Naive thymus-derived CD4-positive, alpha-beta T cell (primary cell): ENCODE measurements at regions not wholly inside any gene's neighbourhood (a gene's known extent, or its start where the extent isn't known, plus 50 kb on each side); places are given as distances from the start of the nearest gene placed in this dataset.

ENCODE experiments used
- ATAC-seq: fragments of 150-1000 bp; cut with Tn5 transposase; 2 replicates; pipeline ENCODE4 v1.10.0; 2021; ENCODE audit warnings: mild to moderate bottlenecking, moderate library complexity
- CTCF ChIA-PET: fragments of 350-600 bp; sonication (Branson Sonifier 250); formaldehyde crosslinking; loops from one replicate; lab custom pipeline; 2021; ENCODE audit warnings: antibody characterized with exemption; lab: Charles Lee
- POLR2A ChIA-PET: fragments of 350-600 bp; sonication (Branson Sonifier 250); formaldehyde crosslinking; loops from one replicate; lab custom pipeline; 2021; ENCODE audit warnings: antibody characterized with exemption, inconsistent platforms; lab: Charles Lee
- DNase-seq, 9 donors: peaks; one replicate each; pipeline versions ENCODE4 v3.0.0 to v3.0.0-alpha.2; 2020 to 2022; ENCODE audit warnings: mixed read lengths in 1 of 9
- H3K27ac ChIP-seq: one replicate; pipeline ENCODE4 v1.7.0; 2013; ENCODE audit warnings: mild to moderate bottlenecking, low read depth, low read length, moderate library complexity
- H3K27me3 ChIP-seq, 2 donors: one replicate each; pipeline ENCODE4 v1.7.0; 2013; ENCODE audit warnings: low read length in 2 of 2, mild to moderate bottlenecking in 2 of 2, moderate library complexity in 2 of 2; ENCODE audit not compliant: control insufficient read depth in 2 of 2, insufficient read depth in 2 of 2
- H3K36me3 ChIP-seq, 3 experiments: 1 replicate in 2 of 3; 2 replicates in 1 of 3; pipeline ENCODE4 v1.7.0; 2013; ENCODE audit warnings: low read length in 3 of 3, mild to moderate bottlenecking in 3 of 3, moderate library complexity in 1 of 3; ENCODE audit not compliant: insufficient read depth in 3 of 3, control insufficient read depth in 2 of 3
- H3K4me1 ChIP-seq, 2 donors: one replicate each; pipeline ENCODE4 v1.7.0; 2013; ENCODE audit warnings: low read length in 2 of 2, mild to moderate bottlenecking in 2 of 2, moderate library complexity in 1 of 2; ENCODE audit not compliant: control insufficient read depth in 2 of 2, insufficient read depth in 2 of 2
- H3K4me3 ChIP-seq: 2 replicates; pipeline ENCODE4 v1.7.0; 2013; ENCODE audit warnings: mild to moderate bottlenecking, low read length
- H3K9me3 ChIP-seq, 3 experiments: 1 replicate in 2 of 3; 2 replicates in 1 of 3; pipeline ENCODE4 v1.7.0; 2013; ENCODE audit warnings: low read length in 3 of 3; ENCODE audit not compliant: control insufficient read depth in 2 of 3
- H3K27ac Mint-ChIP-seq, 9 donors: one replicate each; pipeline ENCODE4 v1.8.0; 2020 to 2022; ENCODE audit warnings: mixed read lengths in 9 of 9, mild to moderate bottlenecking in 8 of 9, moderate library complexity in 5 of 9, inconsistent platforms in 2 of 9
- H3K27me3 Mint-ChIP-seq, 5 donors: one replicate each; pipeline ENCODE4 v1.8.0; 2021 to 2022; ENCODE audit warnings: mixed read lengths in 5 of 5, mild to moderate bottlenecking in 1 of 5
- H3K36me3 Mint-ChIP-seq, 5 donors: one replicate each; pipeline ENCODE4 v1.8.0; 2020 to 2022; ENCODE audit warnings: mixed read lengths in 5 of 5, mild to moderate bottlenecking in 3 of 5, inconsistent platforms in 1 of 5
- H3K4me1 Mint-ChIP-seq, 7 donors: one replicate each; pipeline ENCODE4 v1.8.0; 2020 to 2022; ENCODE audit warnings: mixed read lengths in 7 of 7, mild to moderate bottlenecking in 3 of 7, inconsistent platforms in 1 of 7
- H3K4me3 Mint-ChIP-seq, 10 donors: one replicate each; pipeline ENCODE4 v1.8.0; 2020 to 2022; ENCODE audit warnings: mild to moderate bottlenecking in 10 of 10, mixed read lengths in 10 of 10, moderate library complexity in 6 of 10, inconsistent platforms in 2 of 10
- H3K9me3 Mint-ChIP-seq, 11 donors: one replicate each; pipeline ENCODE4 v1.8.0; 2020 to 2022; ENCODE audit warnings: mixed read lengths in 11 of 11, mild to moderate bottlenecking in 4 of 11, inconsistent platforms in 1 of 11, moderate library complexity in 1 of 11
- intact Hi-C, 2 donors: fragments of 100-400 bp; cut with micrococcal nuclease; formaldehyde crosslinking; loops; one replicate each; pipeline ENCODE4 v1.15.1; 2023

DNA sequence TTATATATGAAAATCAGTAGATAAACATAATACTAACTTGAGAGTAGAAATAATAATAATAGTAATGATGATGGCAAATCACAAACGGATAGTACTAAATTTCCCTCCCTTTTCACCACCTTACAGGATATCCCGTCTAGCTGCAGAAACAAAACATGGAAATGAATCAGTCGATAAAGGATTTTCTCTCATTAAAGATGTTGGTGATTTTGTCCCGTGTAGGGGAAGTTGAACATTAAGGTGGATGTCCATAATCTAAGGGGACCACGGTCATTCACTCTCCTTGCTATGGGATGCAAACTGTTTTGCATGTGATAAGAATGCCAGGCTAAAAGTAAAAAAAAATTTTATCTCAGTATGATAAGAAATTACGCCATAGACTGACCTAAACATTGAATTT lies 1027.7 kb upstream of the NR2F2 start:
- ATAC-seq (no peak), DNase-seq (no peak)
- no peaks in the 10 kb centered on the region for H3K27me3 ChIP-seq
- ChIA-PET POLR2A (no interaction called here), CTCF (no interaction called here)
- H3K4me3 ChIP-seq, result no peak overlapping the region
- H3K4me1 ChIP-seq, result no peaks in the 10 kb centered on the region
- H3K9me3 ChIP-seq, result no peaks in the 10 kb centered on the region
- H3K36me3 ChIP-seq, result no peaks in the 10 kb centered on the region
- intact Hi-C loops, result loop anchor here in 1 of 2 donors (5.0 kb wide), 1 partner anchor 144 kb away; no protein-coding TSS in a partner anchor
- no peak overlapping the region for H3K27ac ChIP-seq
- Mint-ChIP-seq H3K9me3 (peaks cover 0 to 10% (median 0%) of the 10 kb centered on the region in 11 donors), H3K27ac (no peak overlapping the region), H3K4me1 (peaks cover 3 to 35% (median 16%) of the 10 kb centered on the region in 7 donors), H3K4me3 (no peak overlapping the region), H3K27me3 (peaks cover 22 to 43% (median 37%) of the 10 kb centered on the region in 5 donors), H3K36me3 (peaks cover 0 to 10% (median 0%) of the 10 kb centered on the region in 5 donors)

- Mint-ChIP-seq H3K4me3 (peak overlapping the region in 1 of 10 donors; percentile 56), H3K4me1 (peaks cover 1 to 27% (median 11%) of the 10 kb centered on the region in 7 donors), H3K27me3 (peaks cover 22 to 40% (median 39%) of the 10 kb centered on the region in 5 donors), H3K27ac (peak overlapping the region in 1 of 9 donors; percentile 23), H3K36me3 (peaks cover 0 to 10% (median 0%) of the 10 kb centered on the region in 5 donors), H3K9me3 (peaks cover 0 to 10% (median 0%) of the 10 kb centered on the region in 11 donors)
- Histone ChIP-seq H3K27ac (no peak overlapping the region), H3K4me1 (no peaks in the 10 kb centered on the region), H3K4me3 (no peak overlapping the region), H3K27me3 (no peaks in the 10 kb centered on the region), H3K36me3 (no peaks in the 10 kb centered on the region), H3K9me3 (no peaks in the 10 kb centered on the region)
- CTCF ChIA-PET, result no interaction called here
- DNase-seq, result no peak
- intact Hi-C loops, result loop anchor here in 1 of 2 donors (5.0 kb wide), 1 partner anchor 144 kb away; no protein-coding TSS in a partner anchor
- POLR2A ChIA-PET, result no interaction called here
- no peak for ATAC-seq
These were observed 1026.8 kb upstream of the NR2F2 start for GRCh38 chr15:95303713-95304112.

DNA sequence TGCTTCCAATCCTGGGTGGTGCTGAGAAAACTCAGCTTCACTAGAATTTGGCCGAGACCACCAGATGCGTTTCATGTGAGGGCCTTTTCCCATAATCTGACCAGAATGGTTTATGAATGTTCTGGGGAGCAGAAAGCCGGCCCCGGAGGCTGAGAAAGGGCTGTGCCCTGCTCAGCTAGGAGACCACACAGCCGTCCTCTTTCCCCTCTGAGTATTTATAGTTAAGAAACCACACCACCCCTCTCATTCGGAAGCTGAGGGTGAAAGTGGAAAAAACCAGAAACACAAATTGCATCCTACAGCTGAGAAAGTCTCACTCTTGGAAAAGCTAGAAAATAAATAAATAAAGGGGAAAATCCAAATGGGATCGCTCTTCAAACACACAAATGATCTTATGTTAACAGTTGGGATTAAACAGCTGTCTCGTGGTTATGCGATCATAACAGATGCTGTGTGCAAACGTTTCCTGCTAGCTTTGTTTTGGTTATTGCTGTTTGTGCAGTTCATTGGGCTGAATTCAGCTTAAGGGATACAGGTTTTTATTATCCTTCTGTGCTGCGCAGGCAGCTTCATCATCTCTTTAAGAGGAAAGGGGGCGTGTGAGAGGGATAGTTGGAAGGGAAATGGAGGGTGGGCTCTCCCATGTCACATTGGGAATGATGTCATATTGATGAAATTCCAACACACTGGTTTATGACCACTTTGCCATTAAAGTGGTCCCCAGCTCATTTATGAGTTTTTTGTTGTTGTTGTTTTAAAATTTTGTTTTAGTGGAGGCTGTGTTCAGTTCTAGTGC lies 1026.2 kb upstream of the NR2F2 start:
- DNase-seq, result no peak
- CTCF ChIA-PET, result no interaction called here

GRCh38 chr15:95304947-95305400 lies 1025.5 kb upstream of the NR2F2 start:
- Mint-ChIP-seq H3K9me3 (peaks cover 0 to 10% (median 0%) of the 10 kb centered on the region in 11 donors), H3K36me3 (peaks cover 0 to 10% (median 0%) of the 10 kb centered on the region in 5 donors), H3K4me3 (no peak overlapping the region), H3K27ac (no peak overlapping the region), H3K4me1 (peaks cover 0 to 25% (median 9%) of the 10 kb centered on the region in 7 donors), H3K27me3 (peaks cover 22 to 43% (median 38%) of the 10 kb centered on the region in 5 donors)
- Histone ChIP-seq H3K27ac (no peak overlapping the region), H3K36me3 (no peaks in the 10 kb centered on the region), H3K4me1 (no peaks in the 10 kb centered on the region), H3K9me3 (no peaks in the 10 kb centered on the region), H3K4me3 (no peak overlapping the region), H3K27me3 (no peaks in the 10 kb centered on the region)
- POLR2A ChIA-PET, result no interaction called here
- CTCF ChIA-PET, result interaction anchor here (0.7 kb wide), 1 partner anchor 1358 kb away, joined by 3 read pairs; no protein-coding TSS in a partner anchor
- intact Hi-C loops, result loop anchor here in 1 of 2 donors (5.0 kb wide), 1 partner anchor 142 kb away; no protein-coding TSS in a partner anchor
- DNase-seq (no peak), ATAC-seq (no peak)

More for the DNA sequence above, 1026.2 kb upstream of the NR2F2 start:
- no peaks in the 10 kb centered on the region for H3K36me3 ChIP-seq
- ATAC-seq, result no peak
- intact Hi-C loops, result loop anchor here in 1 of 2 donors (5.0 kb wide), 1 partner anchor 143 kb away; no protein-coding TSS in a partner anchor
- H3K27ac ChIP-seq, result no peak overlapping the region
- H3K9me3 ChIP-seq, result no peaks in the 10 kb centered on the region
- H3K27ac Mint-ChIP-seq, result no peak overlapping the region
- POLR2A ChIA-PET, result no interaction called here
- no peaks in the 10 kb centered on the region for H3K4me1 ChIP-seq
- peaks cover 22 to 40% (median 39%) of the 10 kb centered on the region in 5 donors for H3K27me3 Mint-ChIP-seq
- no peaks in the 10 kb centered on the region for H3K27me3 ChIP-seq
- no peak overlapping the region for H3K4me3 ChIP-seq
- H3K9me3 Mint-ChIP-seq, result peaks cover 0 to 10% (median 0%) of the 10 kb centered on the region in 11 donors
- H3K36me3 Mint-ChIP-seq, result peaks cover 0 to 10% (median 0%) of the 10 kb centered on the region in 5 donors
- H3K4me1 Mint-ChIP-seq, result peaks cover 0 to 25% (median 9%) of the 10 kb centered on the region in 7 donors
- peak overlapping the region in 1 of 10 donors; percentile 56 for H3K4me3 Mint-ChIP-seq

DNA sequence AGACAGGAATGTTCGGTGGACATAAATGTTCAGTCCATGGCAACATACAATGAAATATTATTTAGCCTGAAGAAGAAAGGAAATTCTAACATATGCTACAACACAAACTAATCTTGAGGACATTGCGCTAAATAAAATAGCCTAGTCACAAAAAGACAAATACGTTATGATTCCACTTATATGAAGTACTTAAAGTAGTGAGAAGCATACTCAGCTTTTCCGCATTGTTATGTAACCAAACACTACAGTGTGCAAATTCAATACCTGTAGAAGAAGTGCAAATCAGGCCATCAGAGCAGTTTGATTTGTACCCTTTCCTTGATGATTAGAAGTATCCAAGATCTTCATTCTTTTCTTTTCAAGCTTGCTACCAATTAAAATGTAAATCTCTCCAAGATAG lies 1023.4 kb upstream of the NR2F2 start:
- intact Hi-C loops, result no loop called here
- CTCF ChIA-PET, result no interaction called here
- no peak for DNase-seq

GRCh38 chr15:95319242-95319641 lies 1011.3 kb upstream of the NR2F2 start:
- no peak for ATAC-seq
- H3K27ac ChIP-seq, result no peak overlapping the region
- H3K4me1 Mint-ChIP-seq, result no peaks in the 10 kb centered on the region
- POLR2A ChIA-PET, result no interaction called here
- no peak overlapping the region for H3K4me3 Mint-ChIP-seq
- no peaks in the 10 kb centered on the region for H3K27me3 ChIP-seq
- peaks cover 21 to 58% (median 40%) of the 10 kb centered on the region in 5 donors for H3K27me3 Mint-ChIP-seq
- CTCF ChIA-PET, result no interaction called here
- H3K36me3 Mint-ChIP-seq, result no peaks in the 10 kb centered on the region
- no peak overlapping the region for H3K4me3 ChIP-seq
- no peaks in the 10 kb centered on the region for H3K4me1 ChIP-seq
- H3K9me3 Mint-ChIP-seq, result peaks cover 0 to 22% (median 4%) of the 10 kb centered on the region in 11 donors
- intact Hi-C loops, result no loop called here
- H3K27ac Mint-ChIP-seq, result no peak overlapping the region
- DNase-seq, result no peak
- H3K9me3 ChIP-seq, result no peaks in the 10 kb centered on the region
- H3K36me3 ChIP-seq, result no peaks in the 10 kb centered on the region

More for the DNA sequence above, 1023.4 kb upstream of the NR2F2 start:
- H3K9me3 Mint-ChIP-seq, result peaks cover 0 to 6% (median 0%) of the 10 kb centered on the region in 11 donors
- Histone ChIP-seq H3K4me3 (no peak overlapping the region), H3K27me3 (no peaks in the 10 kb centered on the region), H3K27ac (no peak overlapping the region), H3K4me1 (no peaks in the 10 kb centered on the region), H3K36me3 (no peaks in the 10 kb centered on the region), H3K9me3 (no peaks in the 10 kb centered on the region)
- peaks cover 0 to 2% (median 0%) of the 10 kb centered on the region in 5 donors for H3K36me3 Mint-ChIP-seq
- ATAC-seq, result no peak
- peaks cover 0 to 13% (median 9%) of the 10 kb centered on the region in 7 donors for H3K4me1 Mint-ChIP-seq
- no peak overlapping the region for H3K4me3 Mint-ChIP-seq
- H3K27ac Mint-ChIP-seq, result no peak overlapping the region
- POLR2A ChIA-PET, result no interaction called here
- H3K27me3 Mint-ChIP-seq, result peaks cover 9 to 53% (median 35%) of the 10 kb centered on the region in 5 donors
